Retinal pigment epithelial cell (primary cell): ENCODE measurements at regions not wholly inside any gene's neighbourhood (a gene's known extent, or its start where the extent isn't known, plus 50 kb on each side); places are given as distances from the start of the nearest gene placed in this dataset.
A peak's percentile ranks its signal among the peaks of the same experiment; 100 is the strongest.

Experiments used
- DNase-seq: peaks from one replicate; pipeline ENCODE4 v3.0.0-alpha.2; 2010; ENCODE audit warnings: low read depth
- H3K4me3 ChIP-seq: 2 replicates; pipeline ENCODE4 v1.5.1; 2011; ENCODE audit warnings: mild to moderate bottlenecking, low read length, control low read depth, moderate library complexity
- CTCF ChIP-seq: conservative IDR thresholded peaks from 2 replicates; pipeline ENCODE4 v1.5.1; 2011; ENCODE audit warnings: low read depth, low read length, control low read depth, inconsistent platforms

GRCh38 chr11:123251657-123252344 is 56.8 kb upstream of the CLMP start:
- no peak overlapping the region for H3K4me3 ChIP-seq
- TF ChIP-seq CTCF = no peak
- DNase-seq = no peak

GRCh38 chr11:123250892-123251656 is 56.0 kb upstream of the CLMP start:
- DNase-seq = no peak

GRCh38 chr11:123249354-123249753 is 54.3 kb upstream of the CLMP start:
- H3K4me3 ChIP-seq = no peak overlapping the region
- DNase-seq = no peak
- no peak for TF ChIP-seq CTCF

More at GRCh38 chr11:123250892-123251656, 56.0 kb upstream of the CLMP start:
- no peak overlapping the region for H3K4me3 ChIP-seq
- no peak for TF ChIP-seq CTCF

- DNase-seq = no peak
- no peak for TF ChIP-seq CTCF
- H3K4me3 ChIP-seq = no peak overlapping the region
Measured at GRCh38 chr11:123247813-123248379, 52.8 kb upstream of the CLMP start.

- TF ChIP-seq CTCF = no peak
- no peak for DNase-seq
- no peak overlapping the region for H3K4me3 ChIP-seq
Measured at GRCh38 chr11:123247496-123247799, 52.4 kb upstream of the CLMP start.

GRCh38 chr11:123246749-123247495 is 51.9 kb upstream of the CLMP start:
- peak; percentile 34 for DNase-seq
- peak; percentile 96 for TF ChIP-seq CTCF
- H3K4me3 ChIP-seq = no peak overlapping the region
